Esophagus muscularis mucosa (tissue), 4 donors: ENCODE measurements at regions not wholly inside any gene's neighbourhood (a gene's known extent, or its start where the extent isn't known, plus 50 kb on each side); places are given as distances from the start of the nearest gene placed in this dataset.

Experiments
- EP300 ChIP-seq: sonication (generic); formaldehyde crosslinking; IDR thresholded peaks from one replicate; pipeline ENCODE4 v1.6.1; 2017; ENCODE audit warnings: antibody characterized with exemption
- POLR2A ChIP-seq: fragments of 450-650 bp; IDR thresholded peaks from one replicate; pipeline ENCODE4 v1.6.1; 2017; ENCODE audit warnings: antibody characterized with exemption, moderate library complexity, mild to moderate bottlenecking, low read depth
- POLR2AphosphoS5 ChIP-seq, 2 donors: sonication (generic); formaldehyde crosslinking; IDR thresholded peaks; one replicate each; pipeline ENCODE4 v1.6.1; 2017; ENCODE audit warnings: antibody characterized with exemption in 2 of 2
- TF ChIP-seq, protein P1 (sequence below), 3 experiments: fragments of 200-600 bp in 2 of 3; fragments of 450-650 bp in 1 of 3; sonication (generic) in 2 of 3; IDR thresholded peaks; one replicate each; pipeline ENCODE4 v1.5.1; 2017 to 2019; ENCODE audit warnings: antibody characterized with exemption in 3 of 3, mild to moderate bottlenecking in 2 of 3, moderate library complexity in 1 of 3

DNA sequence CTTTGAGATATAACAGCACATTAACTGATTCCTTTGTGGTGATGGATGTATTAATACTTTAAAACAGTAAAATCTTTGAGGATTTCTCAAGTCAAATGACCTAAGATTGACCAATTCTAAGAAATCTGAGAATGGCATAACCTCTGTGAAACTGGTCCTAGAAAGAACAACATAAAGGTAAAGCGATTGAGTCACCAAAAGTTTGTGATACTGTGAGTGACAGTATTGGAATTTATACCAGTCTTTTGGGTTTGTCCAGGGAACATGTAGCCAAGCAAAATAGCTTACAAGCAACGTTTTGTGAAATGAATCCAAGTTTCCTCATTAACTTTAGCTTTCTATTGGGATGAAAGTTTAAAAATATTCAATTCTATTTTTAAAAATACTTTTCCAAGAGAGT, 157.4 kb upstream of the TMEM196 start:
- TF ChIP-seq, protein P1, sequence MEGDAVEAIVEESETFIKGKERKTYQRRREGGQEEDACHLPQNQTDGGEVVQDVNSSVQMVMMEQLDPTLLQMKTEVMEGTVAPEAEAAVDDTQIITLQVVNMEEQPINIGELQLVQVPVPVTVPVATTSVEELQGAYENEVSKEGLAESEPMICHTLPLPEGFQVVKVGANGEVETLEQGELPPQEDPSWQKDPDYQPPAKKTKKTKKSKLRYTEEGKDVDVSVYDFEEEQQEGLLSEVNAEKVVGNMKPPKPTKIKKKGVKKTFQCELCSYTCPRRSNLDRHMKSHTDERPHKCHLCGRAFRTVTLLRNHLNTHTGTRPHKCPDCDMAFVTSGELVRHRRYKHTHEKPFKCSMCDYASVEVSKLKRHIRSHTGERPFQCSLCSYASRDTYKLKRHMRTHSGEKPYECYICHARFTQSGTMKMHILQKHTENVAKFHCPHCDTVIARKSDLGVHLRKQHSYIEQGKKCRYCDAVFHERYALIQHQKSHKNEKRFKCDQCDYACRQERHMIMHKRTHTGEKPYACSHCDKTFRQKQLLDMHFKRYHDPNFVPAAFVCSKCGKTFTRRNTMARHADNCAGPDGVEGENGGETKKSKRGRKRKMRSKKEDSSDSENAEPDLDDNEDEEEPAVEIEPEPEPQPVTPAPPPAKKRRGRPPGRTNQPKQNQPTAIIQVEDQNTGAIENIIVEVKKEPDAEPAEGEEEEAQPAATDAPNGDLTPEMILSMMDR (IDR thresholded peaks at IDR 0.05), result no peak
- TF ChIP-seq POLR2AphosphoS5 (IDR thresholded peaks at IDR 0.05) (no peak), POLR2A (no peak), EP300 (no peak)
